Smooth muscle cell (in vitro differentiated cells): ENCODE measurements at regions not wholly inside any gene's neighbourhood (a gene's known extent, or its start where the extent isn't known, plus 50 kb on each side); places are given as distances from the start of the nearest gene placed in this dataset.

Experiments
- DNase-seq: peaks from one replicate; lab custom pipeline; 2025; ENCODE audit not compliant: unreplicated experiment; lab: John Stamatoyannopoulos, UW
- H2AFZ ChIP-seq: fragments of 200-600 bp; sonication (generic); 2 replicates; pipeline ENCODE4 v1.6.0; 2016; ENCODE audit warnings: antibody characterized with exemption, low read depth, mild to moderate bottlenecking
- H3F3A ChIP-seq: fragments of 200-600 bp; sonication (generic); 2 replicates; pipeline ENCODE4 v1.6.0; 2017; ENCODE audit warnings: antibody characterized with exemption, low read depth
- H3K27ac ChIP-seq: fragments of 200-600 bp; sonication (generic); 2 replicates; pipeline ENCODE4 v1.5.1; 2016; ENCODE audit warnings: low read depth, mild to moderate bottlenecking
- H3K27me3 ChIP-seq: fragments of 200-600 bp; sonication (generic); 2 replicates; pipeline ENCODE4 v1.6.1; 2016; ENCODE audit warnings: low read depth, mild to moderate bottlenecking
- H3K36me3 ChIP-seq: fragments of 200-600 bp; sonication (generic); 2 replicates; pipeline ENCODE4 v1.5.1; 2016; ENCODE audit warnings: low read depth
- H3K4me1 ChIP-seq: fragments of 200-600 bp; sonication (generic); 2 replicates; pipeline ENCODE4 v1.5.1; 2016; ENCODE audit warnings: low read depth
- H3K4me2 ChIP-seq: fragments of 200-600 bp; sonication (generic); 2 replicates; pipeline ENCODE4 v1.6.0; 2016; ENCODE audit warnings: mild to moderate bottlenecking
- H3K4me3 ChIP-seq: fragments of 200-600 bp; sonication (generic); 2 replicates; pipeline ENCODE4 v1.5.1; 2016; ENCODE audit warnings: mild to moderate bottlenecking
- H3K79me2 ChIP-seq: fragments of 200-600 bp; sonication (generic); 2 replicates; pipeline ENCODE4 v1.6.0; 2016; ENCODE audit warnings: low read depth, mild to moderate bottlenecking
- H3K9ac ChIP-seq: fragments of 200-600 bp; sonication (generic); 2 replicates; pipeline ENCODE4 v1.6.0; 2016; ENCODE audit warnings: low read depth
- H3K9me3 ChIP-seq: fragments of 200-600 bp; sonication (generic); replicated peaks from 2 replicates; pipeline ENCODE4 v1.5.1; 2016; ENCODE audit warnings: low read depth
- H4K20me1 ChIP-seq: fragments of 200-600 bp; sonication (generic); 2 replicates; pipeline ENCODE4 v1.6.0; 2016; ENCODE audit warnings: low read depth
- WGBS: methylation state at CpG from one replicate; pipeline ENCODE4 v1.1.7; 2016; ENCODE audit warnings: low lambda C conversion rate; 5-methylcytosine and 5-hydroxymethylcytosine counted together
- TF ChIP-seq, protein P1 (sequence below): fragments of 200-600 bp; sonication (generic); IDR thresholded peaks from 2 replicates; pipeline ENCODE4 v1.5.1; 2017; ENCODE audit warnings: borderline replicate concordance, mild to moderate bottlenecking, antibody characterized with exemption; ENCODE audit not compliant: insufficient read depth, poor library complexity, severe bottlenecking

DNA sequence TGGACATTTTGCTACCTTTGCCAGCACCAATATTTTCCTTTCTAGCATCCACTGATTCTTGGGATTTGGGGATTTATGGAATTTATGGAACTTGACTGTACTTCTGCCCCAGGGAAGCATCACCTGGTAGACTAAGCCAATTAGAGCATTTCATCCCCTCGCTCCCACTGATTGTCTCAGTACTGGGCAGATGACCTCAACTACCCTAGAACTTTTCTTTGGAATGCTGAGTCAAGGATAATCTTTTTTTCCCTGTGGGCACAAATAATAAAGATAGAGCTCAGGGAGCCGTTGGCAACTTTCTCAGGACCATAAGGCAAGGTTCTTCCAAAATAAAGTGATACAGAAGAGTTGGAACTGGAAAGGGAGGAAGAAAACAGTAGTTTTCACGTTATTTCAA lies 438.4 kb downstream of the PLK2 start:
- Histone ChIP-seq H3F3A (no peaks in the 10 kb centered on the region), H3K9me3 (no peaks in the 10 kb centered on the region), H3K36me3 (no peaks in the 10 kb centered on the region), H3K79me2 (no peaks in the 10 kb centered on the region), H3K4me3 (no peak overlapping the region), H3K9ac (no peak overlapping the region), H3K27me3 (no peaks in the 10 kb centered on the region), H3K4me1 (peaks cover 8% of the 10 kb centered on the region), H4K20me1 (no peaks in the 10 kb centered on the region), H3K4me2 (no peak overlapping the region), H2AFZ (peak overlapping the region; percentile 25), H3K27ac (no peak overlapping the region)
- DNase-seq = no peak
- 74% methylated on average over 3 of the region's 3 CpGs for WGBS
- TF ChIP-seq, protein P1, sequence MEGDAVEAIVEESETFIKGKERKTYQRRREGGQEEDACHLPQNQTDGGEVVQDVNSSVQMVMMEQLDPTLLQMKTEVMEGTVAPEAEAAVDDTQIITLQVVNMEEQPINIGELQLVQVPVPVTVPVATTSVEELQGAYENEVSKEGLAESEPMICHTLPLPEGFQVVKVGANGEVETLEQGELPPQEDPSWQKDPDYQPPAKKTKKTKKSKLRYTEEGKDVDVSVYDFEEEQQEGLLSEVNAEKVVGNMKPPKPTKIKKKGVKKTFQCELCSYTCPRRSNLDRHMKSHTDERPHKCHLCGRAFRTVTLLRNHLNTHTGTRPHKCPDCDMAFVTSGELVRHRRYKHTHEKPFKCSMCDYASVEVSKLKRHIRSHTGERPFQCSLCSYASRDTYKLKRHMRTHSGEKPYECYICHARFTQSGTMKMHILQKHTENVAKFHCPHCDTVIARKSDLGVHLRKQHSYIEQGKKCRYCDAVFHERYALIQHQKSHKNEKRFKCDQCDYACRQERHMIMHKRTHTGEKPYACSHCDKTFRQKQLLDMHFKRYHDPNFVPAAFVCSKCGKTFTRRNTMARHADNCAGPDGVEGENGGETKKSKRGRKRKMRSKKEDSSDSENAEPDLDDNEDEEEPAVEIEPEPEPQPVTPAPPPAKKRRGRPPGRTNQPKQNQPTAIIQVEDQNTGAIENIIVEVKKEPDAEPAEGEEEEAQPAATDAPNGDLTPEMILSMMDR = no peak

DNA sequence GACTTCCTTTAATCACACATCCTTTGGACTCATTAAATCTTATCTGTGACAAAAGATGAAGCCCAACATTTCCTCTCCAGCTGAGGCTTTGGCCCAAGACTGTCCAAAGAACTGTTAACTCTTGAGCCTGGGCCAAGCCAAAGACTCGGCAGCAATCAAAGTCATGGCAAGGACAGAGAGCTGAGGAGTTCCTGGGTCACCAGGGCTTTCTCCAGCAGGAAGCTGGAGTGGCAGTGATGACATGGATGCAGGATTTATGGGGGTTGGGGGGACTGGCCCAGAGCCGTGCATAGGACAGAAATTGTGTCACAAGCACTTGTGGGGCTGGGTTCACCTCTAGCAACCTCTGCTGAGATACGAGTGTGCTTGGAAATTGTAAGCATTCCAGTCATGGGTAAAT lies 440.3 kb downstream of the PLK2 start:
- H3K36me3 ChIP-seq = no peaks in the 10 kb centered on the region
- H3K27ac ChIP-seq = no peak overlapping the region
- peaks cover 11% of the 10 kb centered on the region for H3K4me1 ChIP-seq
- no peak for DNase-seq
- H3K79me2 ChIP-seq = no peaks in the 10 kb centered on the region
- no peaks in the 10 kb centered on the region for H3K9me3 ChIP-seq
- no peaks in the 10 kb centered on the region for H3K27me3 ChIP-seq
- no peak overlapping the region for H3K9ac ChIP-seq
- TF ChIP-seq, protein P1 = no peak
- no peak overlapping the region for H3K4me2 ChIP-seq
- H4K20me1 ChIP-seq = no peaks in the 10 kb centered on the region
- H2AFZ ChIP-seq = no peak overlapping the region
- no peaks in the 10 kb centered on the region for H3F3A ChIP-seq
- WGBS = 62% methylated on average over 3 of the region's 3 CpGs
- H3K4me3 ChIP-seq = no peak overlapping the region

GRCh38 chr5:58018016-58018415 lies 441.9 kb downstream of the PLK2 start:
- no peak for DNase-seq
- no peak overlapping the region for H3K4me3 ChIP-seq
- 100% methylated on average over 1 of the region's 1 CpG for WGBS

GRCh38 chr5:58016877-58017276 lies 443.0 kb downstream of the PLK2 start:
- Histone ChIP-seq H3K27me3 (no peaks in the 10 kb centered on the region), H3K4me1 (peaks cover 11% of the 10 kb centered on the region), H2AFZ (no peak overlapping the region), H3K4me3 (no peak overlapping the region), H4K20me1 (no peaks in the 10 kb centered on the region), H3K36me3 (no peaks in the 10 kb centered on the region), H3K79me2 (no peaks in the 10 kb centered on the region), H3K9ac (no peak overlapping the region), H3F3A (no peaks in the 10 kb centered on the region), H3K27ac (no peak overlapping the region), H3K4me2 (no peak overlapping the region), H3K9me3 (no peaks in the 10 kb centered on the region)
- WGBS = 94% methylated on average over 2 of the region's 2 CpGs
- DNase-seq = no peak
- TF ChIP-seq, protein P1 = no peak

More at GRCh38 chr5:58018016-58018415, 441.9 kb downstream of the PLK2 start:
- TF ChIP-seq, protein P1 = no peak
- no peak overlapping the region for H3K9ac ChIP-seq
- H4K20me1 ChIP-seq = no peaks in the 10 kb centered on the region
- H3K27ac ChIP-seq = no peak overlapping the region
- H3K36me3 ChIP-seq = no peaks in the 10 kb centered on the region
- peaks cover 11% of the 10 kb centered on the region for H3K4me1 ChIP-seq
- H3K4me2 ChIP-seq = no peak overlapping the region
- no peaks in the 10 kb centered on the region for H3F3A ChIP-seq
- H3K9me3 ChIP-seq = no peaks in the 10 kb centered on the region
- no peaks in the 10 kb centered on the region for H3K79me2 ChIP-seq
- no peaks in the 10 kb centered on the region for H3K27me3 ChIP-seq
- no peak overlapping the region for H2AFZ ChIP-seq
